HG03039 (cell line): ENCODE measurements at regions not wholly inside any gene's neighbourhood (a gene's known extent, or its start where the extent isn't known, plus 50 kb on each side); places are given as distances from the start of the nearest gene placed in this dataset.

Experiments used
- ATAC-seq: cut with Tn5 transposase; IDR thresholded peaks from one replicate; pipeline ENCODE4 v1.9.1; 2021; ENCODE audit warnings: mild to moderate bottlenecking, moderate library complexity; ENCODE audit not compliant: unreplicated experiment

- no peak for ATAC-seq
Measured at GRCh38 chr5:107266100-107266499, 404.6 kb downstream of the EFNA5 start.

GRCh38 chr5:107265193-107265592 is 405.5 kb downstream of the EFNA5 start:
- ATAC-seq: no peak

- ATAC-seq: peak; percentile 64
Measured at GRCh38 chr5:107263387-107264018, 407.2 kb downstream of the EFNA5 start.

GRCh38 chr5:107257885-107258520 is 412.7 kb downstream of the EFNA5 start:
- no peak for ATAC-seq

- ATAC-seq: no peak
Measured at GRCh38 chr5:107254902-107255234, 415.9 kb downstream of the EFNA5 start.

GRCh38 chr5:107254214-107254901 is 416.4 kb downstream of the EFNA5 start:
- no peak for ATAC-seq

- ATAC-seq: no peak
Measured at GRCh38 chr5:107253246-107253645, 417.5 kb downstream of the EFNA5 start.

- no peak for ATAC-seq
Measured at GRCh38 chr5:107251151-107251550, 419.6 kb downstream of the EFNA5 start.

GRCh38 chr5:107248066-107248695 is 422.6 kb downstream of the EFNA5 start:
- ATAC-seq: no peak

GRCh38 chr5:107247427-107247826 is 423.3 kb downstream of the EFNA5 start:
- ATAC-seq: no peak

- ATAC-seq: no peak
Measured at GRCh38 chr5:107243220-107243579, 427.5 kb downstream of the EFNA5 start.

GRCh38 chr5:107242411-107243219 is 428.1 kb downstream of the EFNA5 start:
- no peak for ATAC-seq

- no peak for ATAC-seq
Measured at GRCh38 chr5:107241841-107242240, 428.9 kb downstream of the EFNA5 start.

- ATAC-seq: no peak
Measured at GRCh38 chr5:107235167-107235566, 435.6 kb downstream of the EFNA5 start.

- no peak for ATAC-seq
Measured at GRCh38 chr5:107232788-107233187, 437.9 kb downstream of the EFNA5 start.

- no peak for ATAC-seq
Measured at GRCh38 chr5:107232293-107232692, 438.4 kb downstream of the EFNA5 start.

GRCh38 chr5:107231191-107231590 is 439.5 kb downstream of the EFNA5 start:
- ATAC-seq: no peak

- no peak for ATAC-seq
Measured at GRCh38 chr5:107230367-107230766, 440.4 kb downstream of the EFNA5 start.

- ATAC-seq: no peak
Measured at GRCh38 chr5:107228226-107228625, 442.5 kb downstream of the EFNA5 start.

- no peak for ATAC-seq
Measured at GRCh38 chr5:107224272-107224671, 446.5 kb downstream of the EFNA5 start.

GRCh38 chr5:107223066-107223465 is 447.7 kb downstream of the EFNA5 start:
- no peak for ATAC-seq
